Hepatocyte (in vitro differentiated cells): ENCODE measurements at regions not wholly inside any gene's neighbourhood (a gene's known extent, or its start where the extent isn't known, plus 50 kb on each side); places are given as distances from the start of the nearest gene placed in this dataset.

Experiments used
- CTCF ChIP-seq: fragments of 200-600 bp; sonication (generic); IDR thresholded peaks from 2 replicates; pipeline ENCODE4 v1.5.1; 2016; ENCODE audit warnings: antibody characterized with exemption, mild to moderate bottlenecking; ENCODE audit not compliant: poor library complexity
- EZH2 ChIP-seq: fragments of 200-600 bp; sonication (generic); IDR thresholded peaks from 2 replicates; pipeline ENCODE4 v1.6.1; 2016; ENCODE audit warnings: antibody characterized with exemption, mild to moderate bottlenecking, borderline replicate concordance

- TF ChIP-seq CTCF (no peak), EZH2 (no peak)
Observed at GRCh38 chr6:154598399-154598798, 87.9 kb upstream of the CNKSR3 start.
